Fibroblast of villous mesenchyme (primary cell): ENCODE measurements at regions not wholly inside any gene's neighbourhood (a gene's known extent, or its start where the extent isn't known, plus 50 kb on each side); places are given as distances from the start of the nearest gene placed in this dataset.

Source experiments
- DNase-seq: peaks from one replicate; pipeline ENCODE4 v3.0.0-alpha.2; 2010; ENCODE audit warnings: low read depth
- H3K4me3 ChIP-seq: 2 replicates; pipeline ENCODE4 v1.5.1; 2011; ENCODE audit warnings: low read depth, mild to moderate bottlenecking, low read length
- TF ChIP-seq, protein P1 (sequence below): IDR thresholded peaks from 2 replicates; pipeline ENCODE4 v1.5.1; 2012; ENCODE audit warnings: low read depth, mild to moderate bottlenecking, low read length; ENCODE audit not compliant: insufficient read depth

DNA sequence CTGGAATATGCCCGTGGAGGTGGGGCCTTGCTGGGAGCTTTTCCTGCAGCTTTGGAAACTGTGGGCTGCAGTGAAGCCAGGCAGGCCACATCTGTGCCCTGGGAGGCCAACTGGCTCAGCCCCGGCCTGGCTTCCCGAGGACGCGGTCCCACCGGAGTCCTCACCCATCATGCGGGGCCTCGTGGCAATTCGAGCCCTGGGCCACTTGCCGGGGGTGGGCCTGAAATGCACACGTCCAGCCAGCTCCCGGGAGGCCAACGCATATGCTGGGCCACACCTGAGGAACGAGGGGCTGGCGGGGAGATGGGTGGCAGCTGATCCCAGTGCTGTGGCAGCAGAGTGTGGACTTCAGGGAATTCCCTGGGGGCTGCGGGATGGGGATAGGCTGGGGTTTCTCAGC is 172.4 kb upstream of the GSE1 start:
- TF ChIP-seq, protein P1, sequence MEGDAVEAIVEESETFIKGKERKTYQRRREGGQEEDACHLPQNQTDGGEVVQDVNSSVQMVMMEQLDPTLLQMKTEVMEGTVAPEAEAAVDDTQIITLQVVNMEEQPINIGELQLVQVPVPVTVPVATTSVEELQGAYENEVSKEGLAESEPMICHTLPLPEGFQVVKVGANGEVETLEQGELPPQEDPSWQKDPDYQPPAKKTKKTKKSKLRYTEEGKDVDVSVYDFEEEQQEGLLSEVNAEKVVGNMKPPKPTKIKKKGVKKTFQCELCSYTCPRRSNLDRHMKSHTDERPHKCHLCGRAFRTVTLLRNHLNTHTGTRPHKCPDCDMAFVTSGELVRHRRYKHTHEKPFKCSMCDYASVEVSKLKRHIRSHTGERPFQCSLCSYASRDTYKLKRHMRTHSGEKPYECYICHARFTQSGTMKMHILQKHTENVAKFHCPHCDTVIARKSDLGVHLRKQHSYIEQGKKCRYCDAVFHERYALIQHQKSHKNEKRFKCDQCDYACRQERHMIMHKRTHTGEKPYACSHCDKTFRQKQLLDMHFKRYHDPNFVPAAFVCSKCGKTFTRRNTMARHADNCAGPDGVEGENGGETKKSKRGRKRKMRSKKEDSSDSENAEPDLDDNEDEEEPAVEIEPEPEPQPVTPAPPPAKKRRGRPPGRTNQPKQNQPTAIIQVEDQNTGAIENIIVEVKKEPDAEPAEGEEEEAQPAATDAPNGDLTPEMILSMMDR: no peak
- DNase-seq: no peak

DNA sequence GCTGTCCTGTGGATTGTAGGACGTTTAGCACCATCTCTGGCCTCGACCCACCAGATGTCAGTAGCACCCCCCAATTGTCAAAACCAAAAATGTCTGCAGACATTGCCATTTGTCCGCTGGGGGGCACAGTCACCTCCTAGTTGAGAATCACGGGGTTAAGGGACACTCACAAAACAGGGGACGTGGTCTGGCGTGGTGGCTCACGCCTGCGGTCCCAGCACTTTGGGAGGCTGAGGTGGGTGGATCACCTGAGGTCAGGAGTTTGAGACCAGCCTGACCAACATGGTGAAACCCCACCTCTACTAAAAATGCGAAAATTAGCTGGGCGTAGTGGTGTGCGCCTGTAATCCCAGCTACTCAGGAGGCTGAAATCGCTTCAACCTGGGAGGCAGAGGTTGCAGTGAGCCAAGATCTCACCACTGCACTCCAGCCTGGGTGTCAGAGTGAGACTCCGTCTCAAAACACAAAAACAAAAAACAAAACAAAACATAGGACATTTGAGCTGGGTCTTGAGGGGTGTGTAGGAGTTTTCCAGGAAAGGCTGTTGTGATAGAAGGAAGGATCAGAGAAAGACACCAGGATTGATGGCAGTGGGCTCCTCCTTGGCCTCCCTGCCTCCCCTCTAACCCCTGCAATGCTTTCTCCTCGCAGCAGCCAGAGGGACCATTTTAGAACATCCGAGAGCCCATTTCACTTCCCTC is 171.8 kb upstream of the GSE1 start:
- TF ChIP-seq, protein P1: no peak
- DNase-seq: no peak

More for the DNA sequence above, 172.4 kb upstream of the GSE1 start:
- H3K4me3 ChIP-seq: no peak overlapping the region

DNA sequence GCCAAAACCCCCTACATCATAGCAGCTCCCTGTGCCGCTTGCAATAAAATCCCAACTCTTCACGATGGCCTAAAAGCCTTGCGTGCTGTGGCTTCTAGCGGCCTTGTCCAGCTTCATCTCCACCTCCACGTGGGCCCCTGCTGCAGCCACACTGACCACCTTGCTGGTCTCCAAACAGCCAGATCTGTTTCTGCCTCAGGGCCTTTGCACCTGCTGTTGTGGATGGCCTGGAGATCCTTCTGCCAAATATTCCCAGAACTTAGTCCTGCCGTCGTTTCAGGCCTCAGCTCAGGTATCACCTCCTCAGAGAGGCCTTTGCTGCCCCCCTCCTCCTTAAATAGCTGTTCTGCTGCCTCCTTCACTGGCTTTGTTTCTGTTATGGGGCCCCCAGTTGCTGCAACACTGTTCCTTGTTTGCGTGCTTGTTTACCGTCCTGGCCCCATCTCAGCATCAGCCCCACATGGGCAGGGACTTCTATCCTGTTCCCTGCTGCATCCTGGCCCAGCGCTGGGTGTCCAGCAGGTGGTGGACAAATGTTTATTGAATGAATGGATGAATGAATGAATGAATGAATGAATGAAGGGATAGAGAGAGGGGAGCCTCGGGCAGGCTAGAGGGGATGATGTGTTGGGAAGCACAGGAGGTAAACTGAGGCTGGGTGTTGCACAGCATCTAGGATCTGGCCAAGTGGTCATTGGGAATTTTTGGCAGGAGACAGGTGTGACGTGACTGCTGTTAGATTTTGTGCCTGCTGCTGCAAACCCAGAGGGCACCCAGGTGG is 171.0 kb upstream of the GSE1 start:
- DNase-seq: no peak
- no peak overlapping the region for H3K4me3 ChIP-seq
- TF ChIP-seq, protein P1: no peak

More for the DNA sequence above, 171.8 kb upstream of the GSE1 start:
- no peak overlapping the region for H3K4me3 ChIP-seq

DNA sequence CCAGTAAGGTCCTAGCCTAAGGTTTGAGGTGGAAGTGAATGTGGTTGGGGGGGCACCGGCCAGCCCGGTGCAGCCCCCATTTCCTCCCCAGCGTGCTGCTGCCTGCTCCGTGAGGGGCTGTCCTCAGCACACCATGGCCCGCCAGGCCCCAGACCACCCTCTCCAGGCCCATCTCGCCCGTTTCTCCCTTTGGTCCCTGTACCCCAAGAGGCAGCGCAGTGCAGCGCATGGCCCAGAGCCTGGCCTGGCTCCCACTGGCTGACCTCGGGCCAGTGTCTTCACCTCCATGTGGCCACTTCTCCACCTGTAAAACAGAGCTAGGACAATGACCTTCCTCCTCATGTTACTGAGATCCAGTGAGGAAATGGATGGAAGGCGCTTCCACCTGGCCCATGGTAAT is 170.0 kb upstream of the GSE1 start:
- H3K4me3 ChIP-seq: no peak overlapping the region
- no peak for DNase-seq
- TF ChIP-seq, protein P1: no peak

DNA sequence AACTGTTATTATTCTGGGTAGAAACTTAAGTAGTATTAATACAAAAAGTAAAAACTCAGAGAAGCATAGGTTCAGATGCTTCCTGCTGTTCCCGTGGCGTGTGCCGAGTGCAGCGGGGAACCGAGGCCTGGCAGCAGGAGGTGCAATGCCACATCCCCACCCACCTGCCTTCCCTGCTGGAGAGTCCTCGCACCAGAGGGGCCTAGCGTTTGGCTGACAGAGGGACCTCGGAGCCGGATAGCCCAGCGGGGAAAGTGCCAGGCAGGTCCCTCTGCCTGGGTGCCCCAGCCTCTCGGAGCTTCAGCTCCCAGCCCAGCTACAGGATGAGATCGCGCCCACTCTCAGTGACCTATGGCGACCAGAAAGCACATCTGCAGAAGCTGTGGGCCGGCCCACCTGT is 169.6 kb upstream of the GSE1 start:
- TF ChIP-seq, protein P1: no peak

DNA sequence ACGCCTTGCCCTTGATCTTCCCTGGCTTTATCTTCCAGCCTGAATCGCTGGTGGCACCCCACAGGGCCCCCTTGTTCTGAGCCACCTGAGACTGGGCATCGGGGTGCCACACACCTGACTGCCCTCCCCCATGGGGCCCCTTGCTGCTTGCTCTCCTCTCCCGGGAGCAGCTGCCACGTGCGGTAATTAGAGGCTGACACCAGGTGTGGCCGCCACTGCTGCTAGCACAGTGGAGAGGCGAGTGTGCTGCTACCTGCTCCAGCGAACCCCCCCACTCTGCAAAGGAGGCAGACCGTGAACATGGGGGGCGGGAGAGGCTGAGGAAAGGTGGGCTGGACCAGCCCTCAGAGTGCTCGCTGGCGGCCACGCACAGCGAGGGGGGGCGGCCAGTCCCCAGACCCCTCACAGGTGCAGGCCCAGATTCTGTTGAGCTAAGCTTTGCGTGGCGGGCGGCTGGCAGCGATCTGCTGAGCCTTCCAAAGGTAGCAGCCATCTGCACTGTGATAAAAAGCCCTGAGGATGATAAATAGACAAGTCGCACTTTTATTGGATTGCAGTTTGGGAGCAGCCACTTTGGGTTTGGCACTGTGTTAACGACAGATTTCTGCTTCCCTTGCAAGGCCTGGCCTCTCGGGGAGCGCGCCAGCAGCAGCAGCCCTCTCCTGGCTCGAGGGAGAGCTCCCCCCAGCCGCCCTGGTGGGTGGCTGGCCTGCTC is 167.9 kb upstream of the GSE1 start:
- no peak overlapping the region for H3K4me3 ChIP-seq
- no peak for DNase-seq
- TF ChIP-seq, protein P1: no peak

More for the DNA sequence above, 169.6 kb upstream of the GSE1 start:
- H3K4me3 ChIP-seq: no peak overlapping the region
- DNase-seq: no peak
